Left renal pelvis (tissue), 4 donors: ENCODE measurements at regions not wholly inside any gene's neighbourhood (a gene's known extent, or its start where the extent isn't known, plus 50 kb on each side); places are given as distances from the start of the nearest gene placed in this dataset.
"Not testable (repeated sequence)": the region's sequence is repeated elsewhere in the genome, so short reads cannot be mapped to it uniquely, and the experiment has no call there.

Source experiments
- DNase-seq, 4 donors: peaks; one replicate each; pipeline ENCODE4 v3.0.0-alpha.2; 2013; ENCODE audit warnings: low read depth in 4 of 4, low spot score in 3 of 4

- no peak for DNase-seq
These were observed 647.7 kb upstream of the ITGA1 start for GRCh38 chr5:52139888-52140615.

- DNase-seq = no peak
These were observed 639.0 kb upstream of the ITGA1 start for GRCh38 chr5:52148679-52149078.

- DNase-seq = no peak
These were observed 637.2 kb upstream of the ITGA1 start for GRCh38 chr5:52150501-52150900.

GRCh38 chr5:52156809-52157208 lies 630.9 kb upstream of the ITGA1 start:
- not testable (repeated sequence) for DNase-seq

- DNase-seq = not testable (repeated sequence)
These were observed 621.9 kb upstream of the ITGA1 start for GRCh38 chr5:52165806-52166205.

GRCh38 chr5:52173133-52173532 lies 614.6 kb upstream of the ITGA1 start:
- no peak for DNase-seq

GRCh38 chr5:52177193-52177592 lies 610.5 kb upstream of the ITGA1 start:
- DNase-seq = no peak

- DNase-seq = no peak
These were observed 606.3 kb upstream of the ITGA1 start for GRCh38 chr5:52181403-52181802.

GRCh38 chr5:52190737-52191136 lies 597.0 kb upstream of the ITGA1 start:
- DNase-seq = no peak

GRCh38 chr5:52199833-52200232 lies 587.9 kb upstream of the ITGA1 start:
- no peak for DNase-seq

- no peak for DNase-seq
These were observed 585.5 kb upstream of the ITGA1 start for GRCh38 chr5:52202256-52202655.

- no peak for DNase-seq
These were observed 583.4 kb upstream of the ITGA1 start for GRCh38 chr5:52204310-52204709.
